ENCODE measurements at regions not wholly inside any gene's neighbourhood (a gene's known extent, or its start where the extent isn't known, plus 50 kb on each side); places are given as distances from the start of the nearest gene placed in this dataset.

- H3K4me3 ChIP-seq (ENCODE audit: low read depth in 2 of 2, low read length in 1 of 2) = no peak overlapping the region
- no peaks in the 10 kb centered on the region for H3K79me2 ChIP-seq (ENCODE audit: insufficient read depth)
- no peaks in the 10 kb centered on the region for H3K9me3 ChIP-seq
- no peak overlapping the region for H2AFZ ChIP-seq (ENCODE audit: low read depth)
- no peak overlapping the region for H3K4me2 ChIP-seq
- no peaks in the 10 kb centered on the region for H3K27me3 ChIP-seq (ENCODE audit: insufficient read depth)
- CTCF ChIA-PET = interaction anchor here (1.0 kb wide), 1 partner anchor 581 kb away, joined by 3 read pairs; no protein-coding TSS in a partner anchor
- TF ChIP-seq EZH2phosphoT487 (IDR thresholded peaks at IDR 0.05; ENCODE audit: borderline replicate concordance, low read depth) = no peak
- no peak for TF ChIP-seq CTCF (IDR thresholded peaks at IDR 0.05)
- no peak for TF ChIP-seq ELF1 (IDR thresholded peaks at IDR 0.05)
- no peak for TF ChIP-seq TAF1 (IDR thresholded peaks at IDR 0.05; ENCODE audit: borderline replicate concordance, low read depth, low read length)
- no peak for TF ChIP-seq RCOR1 (IDR thresholded peaks at IDR 0.05; ENCODE audit: low read length)
- TF ChIP-seq TCF12 (IDR thresholded peaks at IDR 0.05) = no peak
- no peak for TF ChIP-seq ZBTB33 (IDR thresholded peaks at IDR 0.05; ENCODE audit: borderline replicate concordance, low read depth)
- TF ChIP-seq SIN3A (IDR thresholded peaks at IDR 0.05; ENCODE audit: borderline replicate concordance, low read depth, low read length) = no peak
- TF ChIP-seq YY1 (IDR thresholded peaks at IDR 0.05; ENCODE audit: low read depth) = no peak
- TF ChIP-seq NFIC (IDR thresholded peaks at IDR 0.05; ENCODE audit: borderline replicate concordance) = no peak
- no peak for TF ChIP-seq MAX (IDR thresholded peaks at IDR 0.05; ENCODE audit: low read depth)
- TF ChIP-seq MEF2A (IDR thresholded peaks at IDR 0.05; ENCODE audit: borderline replicate concordance, low read depth) = no peak
- no peak for TF ChIP-seq FOXJ3 (CRISPR knock-in tag; IDR thresholded peaks at IDR 0.05)
- no peak for TF ChIP-seq RFX5 (IDR thresholded peaks at IDR 0.05; ENCODE audit: low read length)
- no peak for TF ChIP-seq CHD2 (IDR thresholded peaks at IDR 0.05; ENCODE audit: low read length, partially characterized antibody)
- no peak for TF ChIP-seq USF1 (IDR thresholded peaks at IDR 0.05; ENCODE audit: borderline replicate concordance, low read depth)
- no peak for TF ChIP-seq GABPA (IDR thresholded peaks at IDR 0.05; ENCODE audit: low read depth)
- no peaks in the 10 kb centered on the region for H3K9me2 ChIP-seq
- no peak overlapping the region for H3K9ac ChIP-seq
- H4K20me1 ChIP-seq (ENCODE audit: insufficient read depth) = no peaks in the 10 kb centered on the region
- WGBS (ENCODE audit: low lambda C conversion rate) = 80% methylated on average over 4 of the region's 4 CpGs
- DNase-seq = no peak
- H3K4me1 ChIP-seq (ENCODE audit: control insufficient read depth in 1 of 2, insufficient read depth in 2 of 2, low read depth in 1 of 2, low read length in 1 of 2) = peaks cover 0 to 2% of the 10 kb centered on the region in 2 experiments; a peak in 1 of 4 replicates
- H3K27ac ChIP-seq (ENCODE audit: low read depth in 2 of 2, low read length in 1 of 2) = no peak overlapping the region
- POLR2A ChIA-PET = no interaction called here
- H3K36me3 ChIP-seq (replicated peaks in 1 of 2; ENCODE audit: control insufficient read depth in 1 of 2, insufficient read depth in 2 of 2, low read length in 1 of 2) = no peaks in the 10 kb centered on the region
- H3F3A ChIP-seq (replicated peaks; ENCODE audit: insufficient read depth) = no peaks in the 10 kb centered on the region
These were observed 211.0 kb downstream of the PIK3R1 start for GRCh38 chr5:68426586-68426985.
